ENCODE measurements at regions not wholly inside any gene's neighbourhood (a gene's known extent, or its start where the extent isn't known, plus 50 kb on each side); places are given as distances from the start of the nearest gene placed in this dataset.

GRCh38 chr10:9926003-9926402 lies 1091.7 kb upstream of the CELF2 start:
- H3K4me3 ChIP-seq (ENCODE audit: low read length): no peak overlapping the region
- Mint-ChIP-seq H3K4me3 (no peak overlapping the region), H3K4me1 (ENCODE audit: low read depth) (no peaks in the 10 kb centered on the region), H3K27me3 (peaks cover 7% of the 10 kb centered on the region), H3K9me3 (no peaks in the 10 kb centered on the region), H3K27ac (no peak overlapping the region), H3K36me3 (ENCODE audit: low read depth) (no peaks in the 10 kb centered on the region)
- TF ChIP-seq CTCF (IDR thresholded peaks at IDR 0.05): no peak
- H3K27me3 ChIP-seq (ENCODE audit: control insufficient read depth in 1 of 2, insufficient read depth in 2 of 2, low read length in 2 of 2): no peaks in the 10 kb centered on the region
- ATAC-seq (ENCODE audit: poor library complexity) (no peak), DNase-seq (no peak)
- no peaks in the 10 kb centered on the region for H3K4me1 ChIP-seq (ENCODE audit: insufficient read depth, low read length)
- intact Hi-C loops (cut with DNase I, micrococcal nuclease): no loop called here
- ChIA-PET POLR2A (no interaction called here), CTCF (no interaction called here)
- H3K27ac ChIP-seq (ENCODE audit: low read depth in 1 of 2, low read length in 2 of 2): no peak overlapping the region
- H3K36me3 ChIP-seq (ENCODE audit: insufficient read depth, low read length): no peaks in the 10 kb centered on the region
- H3K9me3 ChIP-seq (ENCODE audit: control insufficient read depth in 1 of 2, insufficient read depth in 1 of 2, low read length in 2 of 2): no peaks in the 10 kb centered on the region

GRCh38 chr10:9926881-9927280 lies 1090.8 kb upstream of the CELF2 start:
- intact Hi-C loops (cut with DNase I, micrococcal nuclease): no loop called here
- H3K36me3 ChIP-seq (ENCODE audit: insufficient read depth, low read length): no peaks in the 10 kb centered on the region
- no peak overlapping the region for H3K4me3 ChIP-seq (ENCODE audit: low read length)
- H3K4me3 Mint-ChIP-seq: no peak overlapping the region
- H3K36me3 Mint-ChIP-seq (ENCODE audit: low read depth): no peaks in the 10 kb centered on the region
- peaks cover 12% of the 10 kb centered on the region for H3K27me3 Mint-ChIP-seq
- no peak for TF ChIP-seq CTCF (IDR thresholded peaks at IDR 0.05)
- H3K27ac ChIP-seq (ENCODE audit: low read depth in 1 of 2, low read length in 2 of 2): no peak overlapping the region
- H3K4me1 ChIP-seq (ENCODE audit: insufficient read depth, low read length): no peaks in the 10 kb centered on the region
- peaks cover 2% of the 10 kb centered on the region for H3K9me3 Mint-ChIP-seq
- no peak for ATAC-seq (ENCODE audit: poor library complexity)
- ChIA-PET POLR2A (no interaction called here), CTCF (no interaction called here)
- H3K27ac Mint-ChIP-seq: no peak overlapping the region
- H3K4me1 Mint-ChIP-seq (ENCODE audit: low read depth): no peaks in the 10 kb centered on the region
- H3K9me3 ChIP-seq (ENCODE audit: control insufficient read depth in 1 of 2, insufficient read depth in 1 of 2, low read length in 2 of 2): no peaks in the 10 kb centered on the region
- no peak for DNase-seq
- H3K27me3 ChIP-seq (ENCODE audit: control insufficient read depth in 1 of 2, insufficient read depth in 2 of 2, low read length in 2 of 2): no peaks in the 10 kb centered on the region

DNA sequence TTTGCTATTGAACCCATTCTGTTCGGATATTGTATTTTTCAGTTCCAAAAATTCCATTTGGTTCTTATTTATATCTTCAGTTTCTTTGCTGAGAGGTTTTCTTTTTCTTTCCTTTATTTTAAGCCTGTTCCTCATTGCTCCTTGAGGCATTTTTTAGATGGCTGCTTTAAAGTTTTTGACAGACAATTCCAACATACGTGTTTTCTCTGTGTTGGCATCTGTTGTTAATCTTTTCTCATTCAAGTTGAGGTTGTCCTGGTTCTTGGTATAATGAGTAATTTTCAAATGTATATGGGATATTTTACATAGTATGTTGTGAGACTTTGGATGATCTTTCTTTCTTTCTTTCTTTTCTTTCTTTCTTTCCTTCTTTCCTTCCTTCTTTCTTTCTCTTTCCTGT lies 1078.0 kb upstream of the CELF2 start:
- POLR2A ChIA-PET: no interaction called here
- H3K4me1 ChIP-seq (ENCODE audit: insufficient read depth, low read length): no peaks in the 10 kb centered on the region
- no peak for TF ChIP-seq CTCF (IDR thresholded peaks at IDR 0.05)
- H3K27me3 ChIP-seq (ENCODE audit: control insufficient read depth in 1 of 2, insufficient read depth in 2 of 2, low read length in 2 of 2): peaks cover 0 to 4% of the 10 kb centered on the region in 2 experiments
- no peak overlapping the region for H3K4me3 ChIP-seq (ENCODE audit: low read length)
- no peak overlapping the region for H3K27ac Mint-ChIP-seq
- H3K9me3 ChIP-seq (ENCODE audit: control insufficient read depth in 1 of 2, insufficient read depth in 1 of 2, low read length in 2 of 2): no peaks in the 10 kb centered on the region
- DNase-seq: no peak
- CTCF ChIA-PET: no interaction called here
- no peaks in the 10 kb centered on the region for H3K36me3 Mint-ChIP-seq (ENCODE audit: low read depth)
- no peaks in the 10 kb centered on the region for H3K27me3 Mint-ChIP-seq
- no peaks in the 10 kb centered on the region for H3K36me3 ChIP-seq (ENCODE audit: insufficient read depth, low read length)
- no peak for ATAC-seq (ENCODE audit: poor library complexity)
- H3K9me3 Mint-ChIP-seq: no peaks in the 10 kb centered on the region
- no peak overlapping the region for H3K27ac ChIP-seq (ENCODE audit: low read depth in 1 of 2, low read length in 2 of 2)
- no peak overlapping the region for H3K4me3 Mint-ChIP-seq
- H3K4me1 Mint-ChIP-seq (ENCODE audit: low read depth): no peaks in the 10 kb centered on the region
- intact Hi-C loops (cut with DNase I, micrococcal nuclease): no loop called here

Measured in CD4-positive, alpha-beta T cell (primary cell).